Astrocyte (in vitro differentiated cells and primary cell): ENCODE measurements at regions not wholly inside any gene's neighbourhood (a gene's known extent, or its start where the extent isn't known, plus 50 kb on each side); places are given as distances from the start of the nearest gene placed in this dataset.

ENCODE experiments used
- CTCF ChIP-seq: IDR thresholded peaks from 2 replicates; pipeline ENCODE4 v1.5.1; 2011; ENCODE audit warnings: low read depth, mild to moderate bottlenecking, inconsistent platforms, low read length, moderate library complexity; ENCODE audit not compliant: insufficient read depth
- EZH2 ChIP-seq: IDR thresholded peaks from 2 replicates; pipeline ENCODE4 v1.6.1; 2012; ENCODE audit warnings: mild to moderate bottlenecking, low read length, inconsistent platforms; ENCODE audit not compliant: insufficient read depth

DNA sequence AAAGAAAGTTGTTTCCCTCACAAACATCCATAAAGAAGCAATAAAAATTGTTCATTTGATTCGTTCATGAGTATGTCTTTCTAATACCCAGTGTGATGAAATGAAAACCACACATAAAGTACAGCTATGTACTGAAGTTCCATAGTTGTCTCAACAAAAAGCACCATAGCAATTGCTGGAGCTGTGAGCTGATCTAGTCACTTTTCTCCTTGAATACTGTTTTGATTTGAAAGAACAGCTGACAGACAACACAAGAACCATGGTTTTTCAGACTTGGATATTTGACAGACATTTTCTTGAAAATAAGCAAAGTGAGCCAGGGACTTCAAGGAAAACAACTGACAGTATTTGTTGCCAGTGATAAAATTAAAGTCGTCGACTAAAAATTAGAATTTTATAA, 237.1 kb upstream of the PLD5 start:
- no peak for TF ChIP-seq CTCF
- TF ChIP-seq EZH2: no peak
